Lung microvascular endothelial cell (primary cell): ENCODE measurements at regions not wholly inside any gene's neighbourhood (a gene's known extent, or its start where the extent isn't known, plus 50 kb on each side); places are given as distances from the start of the nearest gene placed in this dataset.
"Not testable (repeated sequence)": the region's sequence is repeated elsewhere in the genome, so short reads cannot be mapped to it uniquely, and the experiment has no call there.

Experiments used
- DNase-seq, 2 donors: peaks; one replicate each; pipeline versions ENCODE4 v3.0.0 to v3.0.0-alpha.2; 2010; ENCODE audit warnings: low read depth in 2 of 2

GRCh38 chr3:34107669-34108068 lies 309.2 kb downstream of the PDCD6IP start:
- DNase-seq = no peak

- no peak for DNase-seq
Measured at GRCh38 chr3:34109021-34109420, 310.6 kb downstream of the PDCD6IP start.

DNA sequence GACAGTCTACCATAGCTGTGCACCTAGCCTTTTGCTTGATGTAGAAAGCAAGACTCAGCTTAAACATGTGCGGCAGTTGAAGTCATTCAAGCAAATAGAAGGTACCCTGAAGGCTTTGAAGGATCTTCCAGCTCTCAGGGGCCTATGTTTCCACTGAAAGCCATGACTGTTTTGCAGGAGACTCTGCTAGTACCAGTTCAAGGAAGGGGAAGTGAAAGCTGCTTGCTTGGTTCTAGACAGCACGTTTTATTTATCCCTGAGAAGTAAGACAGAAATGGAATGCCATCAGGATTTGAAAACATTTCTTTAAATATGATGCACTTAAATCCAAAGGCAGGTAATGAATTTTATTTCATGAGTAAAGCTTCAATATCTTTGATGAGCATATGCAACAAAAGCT lies 311.4 kb downstream of the PDCD6IP start:
- no peak for DNase-seq

DNA sequence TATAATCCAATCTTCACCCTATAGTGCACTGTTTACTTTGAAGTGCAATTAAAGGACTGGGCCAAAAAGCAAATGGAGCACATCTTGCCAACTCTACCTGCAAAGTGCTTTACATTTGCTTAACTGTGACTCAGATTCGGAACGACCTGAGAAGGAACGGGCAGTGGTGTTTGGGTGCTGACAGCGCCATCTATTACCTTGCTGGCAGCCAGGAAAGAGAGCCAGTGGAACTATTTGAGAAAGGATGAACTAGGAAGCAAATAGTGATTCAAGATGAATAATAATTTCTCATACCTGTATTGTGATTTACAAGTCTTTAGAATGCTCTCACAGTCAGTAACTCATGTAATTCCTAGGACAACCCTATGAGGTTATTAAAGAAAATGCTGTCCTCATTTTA lies 312.9 kb downstream of the PDCD6IP start:
- no peak for DNase-seq

DNA sequence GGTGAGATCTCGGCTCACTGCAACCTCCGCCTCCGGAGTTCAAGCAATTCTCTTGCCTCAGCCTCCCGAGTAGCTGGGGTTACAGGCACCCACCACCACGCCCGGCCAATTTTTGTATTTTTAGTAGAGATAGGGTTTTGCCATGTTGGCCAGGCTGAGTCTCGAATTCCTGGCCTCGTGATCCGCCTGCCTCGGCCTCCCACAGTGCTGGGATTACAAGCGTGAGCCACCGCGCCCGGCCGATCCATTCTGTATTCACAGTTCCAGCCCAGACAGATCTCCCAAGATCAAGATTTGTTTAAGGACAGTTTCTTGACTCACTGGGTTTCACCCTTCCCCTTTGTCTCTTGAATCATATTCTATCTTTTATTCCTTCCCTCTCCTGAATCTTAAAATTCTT lies 313.8 kb downstream of the PDCD6IP start:
- not testable (repeated sequence) for DNase-seq

- no peak for DNase-seq
Measured at GRCh38 chr3:34131091-34131490, 332.7 kb downstream of the PDCD6IP start.

DNA sequence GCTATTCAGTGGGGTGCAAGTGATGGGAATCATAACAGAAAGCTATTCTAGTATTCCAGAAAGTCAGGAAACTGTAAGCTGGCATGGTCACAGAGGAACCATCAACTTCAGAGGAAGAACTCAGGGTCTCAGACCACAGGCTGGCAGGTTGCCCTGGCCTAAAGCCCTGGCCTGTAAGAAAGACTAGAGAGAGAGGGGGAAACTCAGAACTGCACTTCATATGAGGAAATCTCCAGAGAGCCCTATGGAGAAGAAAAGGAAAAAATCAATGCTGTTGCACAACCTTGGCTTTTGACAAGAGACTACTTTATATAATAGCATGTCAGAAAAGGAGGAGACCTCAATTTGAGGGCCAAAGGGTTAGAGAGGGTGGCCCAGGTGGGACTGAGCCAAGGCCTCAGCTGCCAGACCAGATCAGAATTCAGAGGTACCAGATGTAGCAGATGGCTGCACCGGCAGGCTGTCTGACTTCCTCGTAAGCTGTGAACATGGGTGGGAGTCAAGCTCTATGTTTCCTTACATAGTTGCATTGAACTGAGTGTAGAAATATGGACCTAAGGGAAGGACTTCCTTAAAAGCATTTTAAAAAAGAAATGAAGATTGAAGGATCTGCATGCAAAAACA lies 333.8 kb downstream of the PDCD6IP start:
- DNase-seq = no peak

- DNase-seq = no peak
Measured at GRCh38 chr3:34139566-34139965, 341.1 kb downstream of the PDCD6IP start.

DNA sequence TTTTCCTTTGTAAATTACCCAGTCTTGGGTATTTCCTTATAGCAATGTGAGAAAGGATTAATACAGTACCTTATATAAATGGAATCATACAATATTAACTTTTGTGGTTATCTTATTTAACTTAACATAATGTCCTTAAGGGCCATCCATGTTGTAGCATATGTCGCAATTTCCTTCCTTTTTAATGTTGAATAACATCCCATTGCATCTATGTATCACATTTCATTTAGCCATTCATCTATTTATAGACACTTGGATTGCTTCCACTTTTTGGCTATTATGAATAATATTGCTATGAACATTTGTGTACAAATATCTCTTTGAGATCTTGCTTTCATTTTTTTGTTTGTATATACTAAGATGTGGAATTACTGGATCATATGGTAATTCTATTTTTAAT lies 342.2 kb downstream of the PDCD6IP start:
- peak in 1 of 2 donors; percentile 16 for DNase-seq

- DNase-seq = no peak
Measured at GRCh38 chr3:34141841-34142337, 343.5 kb downstream of the PDCD6IP start.

DNA sequence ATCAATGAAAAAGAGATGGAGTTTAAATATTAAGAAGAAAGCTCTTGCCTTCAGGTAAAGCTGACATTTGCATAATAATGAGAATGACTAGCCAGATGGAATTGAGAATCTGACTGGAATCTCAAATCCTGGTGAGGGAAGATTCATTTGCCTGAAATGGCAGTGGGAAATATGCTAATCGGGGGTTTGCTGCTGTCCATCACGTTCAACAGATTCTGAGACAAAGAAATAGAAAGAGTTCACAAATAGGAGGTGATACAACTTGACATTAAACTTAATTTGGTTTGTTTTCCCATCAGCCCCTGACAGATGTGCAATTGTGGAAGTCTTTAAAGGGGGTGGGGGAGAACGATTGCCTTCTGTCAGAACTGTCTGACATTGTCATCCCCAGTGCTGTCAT lies 347.4 kb downstream of the PDCD6IP start:
- no peak for DNase-seq

- no peak for DNase-seq
Measured at GRCh38 chr3:34146596-34146995, 348.2 kb downstream of the PDCD6IP start.

DNA sequence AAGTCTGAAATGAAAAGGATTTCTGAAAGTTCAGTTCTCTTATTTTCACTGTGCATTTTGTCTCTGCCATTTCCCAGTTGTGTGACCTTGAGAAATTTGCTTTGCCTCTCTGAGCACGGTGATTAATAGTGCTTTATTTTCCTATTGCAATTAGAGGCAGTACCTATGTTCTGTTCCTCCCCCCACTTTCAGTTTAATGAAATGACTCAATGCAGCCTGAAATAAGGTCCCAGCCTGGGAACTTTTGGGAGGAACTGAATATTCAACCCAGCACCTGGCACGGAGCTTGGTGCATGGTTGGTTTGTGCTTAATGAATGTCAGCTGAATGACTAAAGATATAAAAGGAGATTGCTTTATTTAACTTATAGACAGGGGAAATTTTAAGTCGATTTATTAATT lies 352.6 kb downstream of the PDCD6IP start:
- DNase-seq = no peak

DNA sequence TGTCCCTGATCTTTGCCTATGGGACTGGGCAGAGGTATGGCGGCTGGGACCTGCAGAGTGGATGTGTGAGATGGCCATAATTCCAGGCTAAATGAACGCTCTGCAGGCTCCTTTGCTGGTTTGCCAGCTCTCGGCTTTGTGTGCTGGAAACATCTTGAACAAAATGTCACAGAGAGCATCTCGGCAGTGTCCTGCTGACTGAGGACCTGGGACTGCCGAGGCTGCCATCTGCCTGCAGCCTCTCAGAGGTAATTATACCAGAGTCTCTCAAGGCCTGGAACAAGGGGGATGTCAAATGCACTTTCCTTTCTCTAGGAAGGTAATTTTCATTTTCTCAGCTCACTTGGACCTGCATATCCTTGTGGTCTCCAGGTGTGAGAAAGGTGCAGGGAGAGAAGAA lies 354.2 kb downstream of the PDCD6IP start:
- no peak for DNase-seq

DNA sequence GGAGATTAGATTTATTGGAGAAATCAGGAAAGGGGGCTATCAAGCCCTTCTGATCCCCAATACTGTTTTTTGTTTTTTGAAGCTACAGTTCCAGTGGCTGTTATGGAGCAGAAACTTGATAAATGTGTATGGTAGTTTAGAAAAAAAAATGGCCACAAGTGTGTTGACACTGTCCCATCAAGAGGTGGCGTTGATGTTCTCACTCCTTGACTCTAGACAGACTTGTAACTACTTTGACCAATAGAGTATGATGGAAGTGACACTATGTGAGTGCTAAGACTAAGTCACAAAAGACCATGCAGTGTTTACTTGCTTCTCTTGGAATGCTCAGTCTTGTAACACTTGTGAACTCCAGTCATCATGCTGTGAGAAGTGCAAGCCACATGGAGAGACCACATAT lies 356.7 kb downstream of the PDCD6IP start:
- DNase-seq = no peak

- DNase-seq = no peak
Measured at GRCh38 chr3:34155666-34156065, 357.2 kb downstream of the PDCD6IP start.

- no peak for DNase-seq
Measured at GRCh38 chr3:34157491-34157890, 359.1 kb downstream of the PDCD6IP start.

GRCh38 chr3:34159613-34160420 lies 361.4 kb downstream of the PDCD6IP start:
- no peak for DNase-seq

- DNase-seq = not testable (repeated sequence)
Measured at GRCh38 chr3:34169636-34170035, 371.2 kb downstream of the PDCD6IP start.

GRCh38 chr3:34174740-34175139 lies 376.3 kb downstream of the PDCD6IP start:
- no peak for DNase-seq

DNA sequence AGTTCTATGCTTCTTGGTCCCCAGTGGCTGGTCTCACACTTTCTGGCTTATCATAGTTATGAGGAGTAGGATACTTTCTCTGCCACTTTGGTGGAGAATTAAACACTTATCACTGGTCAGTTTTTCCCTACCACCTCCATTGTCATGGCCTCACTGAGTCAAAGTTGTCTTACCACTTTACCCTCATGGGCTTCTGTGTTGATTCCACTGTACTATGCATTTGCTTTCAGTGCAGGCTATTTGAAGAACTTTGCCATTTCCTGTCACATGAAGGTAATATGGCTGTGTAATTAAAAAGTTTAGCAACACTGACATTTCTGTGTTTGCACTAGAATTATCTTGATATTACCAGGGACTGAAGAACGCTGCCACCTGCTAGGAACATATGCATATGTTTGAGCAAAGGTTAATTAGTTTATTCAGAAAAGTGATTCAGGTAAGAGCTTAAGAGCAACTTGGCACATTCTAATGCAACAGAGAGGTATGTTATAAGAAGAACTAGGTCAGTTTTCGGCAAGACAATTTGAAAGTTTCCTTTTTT lies 377.3 kb downstream of the PDCD6IP start:
- DNase-seq = no peak

DNA sequence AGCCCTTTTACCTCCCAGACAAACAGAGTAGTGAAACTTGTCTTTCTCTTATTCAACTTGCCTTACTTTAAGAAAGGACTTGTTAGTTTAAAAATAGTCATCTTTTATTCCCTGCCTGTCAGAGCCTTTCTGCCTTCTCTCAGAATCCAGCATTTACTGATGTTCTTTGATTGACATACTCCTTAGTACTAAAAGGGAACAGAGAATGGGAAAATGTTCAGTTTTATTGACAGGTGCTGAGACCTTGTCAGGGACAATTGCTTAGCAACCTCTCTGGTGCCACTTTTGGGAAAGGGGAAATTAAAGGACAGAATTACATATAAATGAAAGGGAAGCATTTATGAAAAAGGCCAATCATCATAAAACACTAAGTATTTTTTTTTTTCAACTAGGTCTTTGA lies 378.3 kb downstream of the PDCD6IP start:
- no peak for DNase-seq

DNA sequence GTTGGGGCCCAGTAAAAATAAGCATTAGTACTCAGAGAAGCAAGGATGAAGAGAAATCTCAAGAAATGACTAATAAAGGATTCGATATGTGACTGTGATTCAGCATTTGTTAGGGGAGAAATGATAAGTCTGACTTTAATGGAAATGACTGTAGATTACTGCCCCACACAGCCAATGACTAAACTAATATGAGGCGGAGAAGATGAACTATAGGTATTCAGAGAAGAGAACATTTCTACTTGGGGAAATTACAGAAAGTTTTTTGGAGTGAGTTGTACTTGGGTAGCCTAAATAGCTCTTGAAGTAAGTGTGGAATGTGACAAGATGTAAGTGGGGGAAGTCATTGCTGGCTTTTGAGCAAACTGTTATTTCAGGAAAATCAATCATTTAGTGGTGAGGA lies 380.0 kb downstream of the PDCD6IP start:
- no peak for DNase-seq
